ENCODE measurements at regions not wholly inside any gene's neighbourhood (a gene's known extent, or its start where the extent isn't known, plus 50 kb on each side); places are given as distances from the start of the nearest gene placed in this dataset.

DNA sequence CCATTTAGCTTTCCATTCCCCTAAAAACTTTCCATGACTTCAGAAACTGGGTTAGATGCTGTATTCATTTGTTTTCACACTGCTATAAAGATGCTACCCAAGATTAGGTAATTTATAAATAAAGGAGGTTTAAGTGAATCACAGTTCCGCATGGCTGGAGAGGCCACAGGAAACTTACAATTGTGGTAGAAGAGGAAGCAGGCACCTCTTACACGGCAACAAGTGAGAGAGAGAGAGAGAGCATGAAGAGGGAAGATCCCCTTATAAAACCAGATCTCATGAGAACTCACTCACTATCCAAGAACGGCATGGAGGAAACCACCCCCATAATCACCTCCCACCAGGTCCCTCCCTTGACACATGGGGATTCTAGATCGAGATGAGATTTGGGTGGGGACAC, 336.8 kb downstream of the TFEC start:
- dilution Hi-C loops (cut with MboI; ENCODE audit: extremely low pct_ligation_motif_present, low sequenced_read_pairs) = no loop called here
- CTCF ChIA-PET = no interaction called here
- no TSS peak for BruUV-seq (replicated peaks)

DNA sequence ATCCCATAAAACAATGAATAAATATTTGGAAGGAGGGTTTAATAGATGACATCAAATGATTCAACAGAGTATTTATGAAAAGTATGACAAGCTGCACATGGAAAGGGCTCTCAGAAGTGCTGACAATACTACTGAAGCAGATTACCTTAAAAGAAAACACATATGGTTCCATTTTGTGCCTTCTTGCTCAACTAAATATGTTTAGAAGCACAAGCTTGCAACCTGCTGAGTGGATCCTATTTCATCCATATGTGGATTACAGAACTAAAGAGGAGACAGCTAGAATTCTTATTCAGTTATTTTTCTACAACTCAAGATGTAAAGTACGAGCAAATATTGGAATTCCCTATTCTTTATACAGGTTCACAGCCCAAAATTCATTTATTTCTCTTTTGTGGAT, 340.6 kb downstream of the TFEC start:
- no peak overlapping the region for H3K27ac ChIP-seq (ENCODE audit: insufficient read depth, low read depth, low read length)
- H3K9ac ChIP-seq (replicated peaks; ENCODE audit: extremely low read depth, insufficient read depth, low read length) = no peak overlapping the region
- H4K20me1 ChIP-seq (replicated peaks; ENCODE audit: control insufficient read depth, extremely low read depth, insufficient read depth, low read length) = no peaks in the 10 kb centered on the region
- dilution Hi-C loops (cut with MboI; ENCODE audit: extremely low pct_ligation_motif_present, low sequenced_read_pairs) = no loop called here
- no peaks in the 10 kb centered on the region for H3K4me1 ChIP-seq (ENCODE audit: control insufficient read depth, extremely low read depth, insufficient read depth, low read length)
- POLR2A ChIA-PET = no interaction called here
- no peaks in the 10 kb centered on the region for H3K9me1 ChIP-seq (replicated peaks; ENCODE audit: control insufficient read depth, extremely low read depth, insufficient read depth, low read length)
- DNase-seq (ENCODE audit: low read depth, low spot score) = no peak
- no peaks in the 10 kb centered on the region for H3K27me3 ChIP-seq (ENCODE audit: control insufficient read depth in 2 of 2, insufficient read depth in 2 of 2, low read length in 2 of 2)
- no peak overlapping the region for H3K4me3 ChIP-seq (replicated peaks in 1 of 3; ENCODE audit: insufficient read depth in 1 of 3, low read depth in 1 of 3, low read length in 3 of 3)
- CTCF ChIA-PET = interaction anchor here (1.8 to 4.2 kb wide), 2 partner anchors 10 to 18 kb away, joined by 4 to 24 read pairs; no protein-coding TSS in a partner anchor
- intact Hi-C loops (cut with micrococcal nuclease) = no loop called here
- TF ChIP-seq POLR2AphosphoS5 (IDR thresholded peaks at IDR 0.05; ENCODE audit: insufficient read depth, low read depth, low read length) (no peak), GATA2 (IDR thresholded peaks at IDR 0.05; ENCODE audit: insufficient read depth, insufficient read length, low read depth, low read length) (no peak), FOS (IDR thresholded peaks at IDR 0.05; ENCODE audit: borderline replicate concordance, insufficient read depth, low read length) (no peak), JUN (IDR thresholded peaks at IDR 0.05; ENCODE audit: borderline replicate concordance, insufficient read depth, insufficient read length, low read depth) (no peak), POLR2A (IDR thresholded peaks at IDR 0.05; ENCODE audit: low read depth, low read length) (no peak), EZH2 (IDR thresholded peaks at IDR 0.05; ENCODE audit: borderline replicate concordance, low read depth, low read length, severe bottlenecking) (no peak)
- no peaks in the 10 kb centered on the region for H3K79me2 ChIP-seq (ENCODE audit: control insufficient read depth, insufficient read depth, low read length)
- BruUV-seq (replicated peaks) = no TSS peak
- H3K4me2 ChIP-seq (ENCODE audit: insufficient read depth, low read length) = no peak overlapping the region
- H3K9me3 ChIP-seq (replicated peaks; ENCODE audit: control insufficient read depth, insufficient read depth, low read length) = no peaks in the 10 kb centered on the region
- no peaks in the 10 kb centered on the region for H3K36me3 ChIP-seq (ENCODE audit: control insufficient read depth in 2 of 2, extremely low read depth in 1 of 2, insufficient read depth in 2 of 2, low read length in 2 of 2)
- H2AFZ ChIP-seq (ENCODE audit: low read depth, low read length) = no peak overlapping the region
- no peak for FAIRE-seq

More for the DNA sequence above, 336.8 kb downstream of the TFEC start:
- no peaks in the 10 kb centered on the region for H3K27me3 ChIP-seq (ENCODE audit: control insufficient read depth in 2 of 2, insufficient read depth in 2 of 2, low read length in 2 of 2)
- no peak overlapping the region for H3K4me3 ChIP-seq (replicated peaks in 1 of 3; ENCODE audit: insufficient read depth in 1 of 3, low read depth in 1 of 3, low read length in 3 of 3)
- no peak for DNase-seq (ENCODE audit: low read depth, low spot score)
- H3K36me3 ChIP-seq (ENCODE audit: control insufficient read depth in 2 of 2, extremely low read depth in 1 of 2, insufficient read depth in 2 of 2, low read length in 2 of 2) = no peaks in the 10 kb centered on the region
- intact Hi-C loops (cut with micrococcal nuclease) = no loop called here
- no peaks in the 10 kb centered on the region for H3K9me3 ChIP-seq (replicated peaks; ENCODE audit: control insufficient read depth, insufficient read depth, low read length)
- H4K20me1 ChIP-seq (replicated peaks; ENCODE audit: control insufficient read depth, extremely low read depth, insufficient read depth, low read length) = no peaks in the 10 kb centered on the region
- no peaks in the 10 kb centered on the region for H3K79me2 ChIP-seq (ENCODE audit: control insufficient read depth, insufficient read depth, low read length)
- POLR2A ChIA-PET = no interaction called here
- no peak overlapping the region for H2AFZ ChIP-seq (ENCODE audit: low read depth, low read length)
- H3K4me1 ChIP-seq (ENCODE audit: control insufficient read depth, extremely low read depth, insufficient read depth, low read length) = no peaks in the 10 kb centered on the region
- no peaks in the 10 kb centered on the region for H3K9me1 ChIP-seq (replicated peaks; ENCODE audit: control insufficient read depth, extremely low read depth, insufficient read depth, low read length)
- H3K4me2 ChIP-seq (ENCODE audit: insufficient read depth, low read length) = no peak overlapping the region
- no peak for FAIRE-seq
- no peak overlapping the region for H3K9ac ChIP-seq (replicated peaks; ENCODE audit: extremely low read depth, insufficient read depth, low read length)
- TF ChIP-seq FOS (IDR thresholded peaks at IDR 0.05; ENCODE audit: borderline replicate concordance, insufficient read depth, low read length) = no peak
- no peak for TF ChIP-seq GATA2 (IDR thresholded peaks at IDR 0.05; ENCODE audit: insufficient read depth, insufficient read length, low read depth, low read length)
- TF ChIP-seq JUN (IDR thresholded peaks at IDR 0.05; ENCODE audit: borderline replicate concordance, insufficient read depth, insufficient read length, low read depth) = no peak
- no peak overlapping the region for H3K27ac ChIP-seq (ENCODE audit: insufficient read depth, low read depth, low read length)

Measured in endothelial cell of umbilical vein (primary cell).